Stimulated activated CD8-positive, alpha-beta memory T cell treated with anti-CD3 and anti-CD28 coated beads, Interleukin-15, amount 100 ng/mL, for 1 hour (primary cell): ENCODE measurements at regions not wholly inside any gene's neighbourhood (a gene's known extent, or its start where the extent isn't known, plus 50 kb on each side); places are given as distances from the start of the nearest gene placed in this dataset.
"Not testable (repeated sequence)": the region's sequence is repeated elsewhere in the genome, so short reads cannot be mapped to it uniquely, and the experiment has no call there.

Experiments used
- DNase-seq: peaks from one replicate; pipeline ENCODE4 v3.0.0-alpha.2; 2020; ENCODE audit warnings: low read depth

GRCh38 chr17:45649796-45650195 lies 134.3 kb upstream of the CRHR1 start:
- DNase-seq = no peak

GRCh38 chr17:45650561-45650960 lies 133.6 kb upstream of the CRHR1 start:
- DNase-seq = no peak

GRCh38 chr17:45651145-45651709 lies 132.9 kb upstream of the CRHR1 start:
- DNase-seq = no peak

GRCh38 chr17:45653616-45654015 lies 130.5 kb upstream of the CRHR1 start:
- no peak for DNase-seq

- DNase-seq = no peak
Observed at GRCh38 chr17:45656527-45657181, 127.5 kb upstream of the CRHR1 start.

GRCh38 chr17:45660474-45660873 lies 123.6 kb upstream of the CRHR1 start:
- DNase-seq = no peak

- no peak for DNase-seq
Observed at GRCh38 chr17:45662432-45662831, 121.7 kb upstream of the CRHR1 start.

- DNase-seq = no peak
Observed at GRCh38 chr17:45663772-45664171, 120.3 kb upstream of the CRHR1 start.

GRCh38 chr17:45664921-45665320 lies 119.2 kb upstream of the CRHR1 start:
- no peak for DNase-seq

- DNase-seq = no peak
Observed at GRCh38 chr17:45666046-45666600, 118.0 kb upstream of the CRHR1 start.

- no peak for DNase-seq
Observed at GRCh38 chr17:45666641-45667040, 117.5 kb upstream of the CRHR1 start.

GRCh38 chr17:45667591-45668171 lies 116.4 kb upstream of the CRHR1 start:
- DNase-seq = no peak

GRCh38 chr17:45668316-45668715 lies 115.8 kb upstream of the CRHR1 start:
- DNase-seq = no peak

- no peak for DNase-seq
Observed at GRCh38 chr17:45672301-45672700, 111.8 kb upstream of the CRHR1 start.

GRCh38 chr17:45672792-45673191 lies 111.3 kb upstream of the CRHR1 start:
- DNase-seq = no peak

- not testable (repeated sequence) for DNase-seq
Observed at GRCh38 chr17:45673759-45674158, 110.4 kb upstream of the CRHR1 start.

- DNase-seq = no peak
Observed at GRCh38 chr17:45675012-45675411, 109.1 kb upstream of the CRHR1 start.

GRCh38 chr17:45675892-45676291 lies 108.2 kb upstream of the CRHR1 start:
- DNase-seq = no peak

- DNase-seq = no peak
Observed at GRCh38 chr17:45676695-45677094, 107.4 kb upstream of the CRHR1 start.

- DNase-seq = no peak
Observed at GRCh38 chr17:45677770-45678169, 106.3 kb upstream of the CRHR1 start.

GRCh38 chr17:45679426-45679825 lies 104.7 kb upstream of the CRHR1 start:
- DNase-seq = no peak

- DNase-seq = no peak
Observed at GRCh38 chr17:45680360-45680759, 103.8 kb upstream of the CRHR1 start.

- no peak for DNase-seq
Observed at GRCh38 chr17:45681706-45682105, 102.4 kb upstream of the CRHR1 start.

- no peak for DNase-seq
Observed at GRCh38 chr17:45686250-45686649, 97.9 kb upstream of the CRHR1 start.
